GM12891 (cell line): ENCODE measurements at regions not wholly inside any gene's neighbourhood (a gene's known extent, or its start where the extent isn't known, plus 50 kb on each side); places are given as distances from the start of the nearest gene placed in this dataset.

Experiments
- DNase-seq: peaks from one replicate; pipeline ENCODE4 v3.0.0; 2011; ENCODE audit warnings: low spot score; ENCODE audit not compliant: insufficient read length
- FAIRE-seq: peaks from 2 replicates; lab custom pipeline; 2011; peaks lifted over from hg19 to GRCh38; lab: Jason Lieb, UNC
- PAX5 ChIP-seq: IDR thresholded peaks from 2 replicates; pipeline ENCODE4 v1.6.1; 2011; ENCODE audit warnings: low read length, moderate library complexity, mild to moderate bottlenecking; ENCODE audit not compliant: insufficient read depth, severe bottlenecking
- POLR2A ChIP-seq: IDR thresholded peaks from 2 replicates; pipeline ENCODE4 v1.6.1; 2011; ENCODE audit warnings: low read depth, low read length, control low read depth
- POLR2AphosphoS5 ChIP-seq: IDR thresholded peaks from 2 replicates; pipeline ENCODE4 v1.6.1; 2011; ENCODE audit warnings: low read depth, low read length, control low read depth
- POU2F2 ChIP-seq: IDR thresholded peaks from 2 replicates; pipeline ENCODE4 v1.6.1; 2011; ENCODE audit warnings: low read depth, mild to moderate bottlenecking, control low read depth, low read length, moderate library complexity
- SPI1 ChIP-seq: IDR thresholded peaks from 2 replicates; pipeline ENCODE4 v1.6.1; 2011; ENCODE audit warnings: low read depth, low read length, control low read depth
- TAF1 ChIP-seq: IDR thresholded peaks from 2 replicates; pipeline ENCODE4 v1.6.1; 2011; ENCODE audit warnings: low read depth, low read length, control low read depth

GRCh38 chr2:83071352-83071751 is 1387.7 kb downstream of the SUCLG1 start:
- FAIRE-seq (no peak), DNase-seq (no peak)
- TF ChIP-seq TAF1 = no peak
- TF ChIP-seq POU2F2 = no peak
- TF ChIP-seq PAX5 = no peak
- no peak for TF ChIP-seq POLR2A
- TF ChIP-seq SPI1 = no peak
- no peak for TF ChIP-seq POLR2AphosphoS5

DNA sequence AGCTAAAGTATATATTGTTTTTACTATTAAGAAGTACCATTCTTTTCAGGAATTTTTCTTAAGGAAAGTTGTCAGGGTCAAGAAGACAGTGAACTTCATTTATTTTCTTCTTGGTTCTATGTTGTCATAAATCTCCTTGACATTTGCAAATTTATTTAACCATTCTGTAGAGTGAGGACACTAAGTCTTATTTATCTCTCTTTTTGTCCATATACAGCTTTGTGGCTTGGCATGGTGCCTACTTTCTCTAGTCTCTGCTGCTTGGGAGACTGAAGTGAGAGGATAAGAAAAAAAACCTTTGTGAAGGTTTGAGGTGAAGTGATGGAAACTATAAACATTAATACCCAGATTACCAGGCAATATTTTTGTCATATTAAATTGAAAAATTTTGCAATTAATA is 1389.4 kb downstream of the SUCLG1 start:
- TF ChIP-seq POLR2AphosphoS5 (no peak), TAF1 (no peak)
- no peak for FAIRE-seq
- no peak for DNase-seq

GRCh38 chr2:83068714-83069113 is 1390.4 kb downstream of the SUCLG1 start:
- DNase-seq = no peak
- FAIRE-seq = no peak
- TF ChIP-seq SPI1 = no peak
- TF ChIP-seq PAX5 = no peak
- no peak for TF ChIP-seq POLR2AphosphoS5
- no peak for TF ChIP-seq POLR2A
- no peak for TF ChIP-seq TAF1
- TF ChIP-seq POU2F2 = no peak

DNA sequence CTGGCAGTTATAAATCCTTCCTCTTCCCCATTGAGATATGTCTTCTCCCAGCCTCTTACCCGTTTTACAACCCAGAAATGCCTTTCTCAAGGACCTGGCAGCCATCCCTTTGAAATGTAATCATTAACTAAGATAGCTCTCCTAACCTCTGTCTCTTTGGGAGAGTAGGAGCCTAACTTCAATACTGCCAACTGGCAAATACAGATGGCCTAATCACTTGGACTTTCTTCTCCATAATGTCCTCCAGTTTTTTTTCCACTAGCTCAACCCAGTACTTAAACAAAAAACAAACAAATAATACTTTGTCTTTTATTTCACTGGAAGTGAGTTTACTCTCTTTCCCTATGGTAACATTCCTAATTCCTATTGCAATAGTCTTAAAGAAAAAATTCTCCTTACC is 1391.1 kb downstream of the SUCLG1 start:
- FAIRE-seq = no peak
- TF ChIP-seq POU2F2 = no peak
- no peak for TF ChIP-seq PAX5
- no peak for TF ChIP-seq POLR2AphosphoS5
- no peak for TF ChIP-seq POLR2A
- TF ChIP-seq TAF1 = no peak
- TF ChIP-seq SPI1 = no peak
- no peak for DNase-seq

- TF ChIP-seq PAX5 (no peak), POLR2A (no peak), SPI1 (no peak), POU2F2 (no peak), TAF1 (no peak), POLR2AphosphoS5 (no peak)
- DNase-seq = no peak
- no peak for FAIRE-seq
These were observed 1395.1 kb downstream of the SUCLG1 start for GRCh38 chr2:83063933-83064332.

DNA sequence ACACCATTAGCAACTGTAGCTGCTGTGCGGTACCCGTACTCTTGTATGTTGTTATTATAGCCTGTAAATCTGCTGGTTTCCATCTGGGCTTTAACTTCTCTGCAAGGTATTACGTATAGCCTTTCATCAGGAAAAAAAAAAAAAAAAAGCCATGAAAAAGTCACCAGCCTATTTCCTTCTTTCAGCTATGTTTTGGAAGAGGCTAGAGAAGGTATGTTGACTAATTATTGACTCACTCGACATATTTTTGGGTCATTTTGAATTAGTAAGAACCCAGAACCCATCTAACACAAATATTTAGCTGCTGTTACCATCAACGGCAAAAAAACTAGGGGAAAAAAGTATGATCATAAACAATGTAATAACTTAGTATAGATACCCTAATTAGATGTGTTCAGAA is 1395.6 kb downstream of the SUCLG1 start:
- FAIRE-seq (no peak), DNase-seq (no peak)
- no peak for TF ChIP-seq POLR2AphosphoS5
- TF ChIP-seq POU2F2 = no peak
- no peak for TF ChIP-seq POLR2A
- no peak for TF ChIP-seq PAX5
- TF ChIP-seq TAF1 = no peak
- TF ChIP-seq SPI1 = no peak

DNA sequence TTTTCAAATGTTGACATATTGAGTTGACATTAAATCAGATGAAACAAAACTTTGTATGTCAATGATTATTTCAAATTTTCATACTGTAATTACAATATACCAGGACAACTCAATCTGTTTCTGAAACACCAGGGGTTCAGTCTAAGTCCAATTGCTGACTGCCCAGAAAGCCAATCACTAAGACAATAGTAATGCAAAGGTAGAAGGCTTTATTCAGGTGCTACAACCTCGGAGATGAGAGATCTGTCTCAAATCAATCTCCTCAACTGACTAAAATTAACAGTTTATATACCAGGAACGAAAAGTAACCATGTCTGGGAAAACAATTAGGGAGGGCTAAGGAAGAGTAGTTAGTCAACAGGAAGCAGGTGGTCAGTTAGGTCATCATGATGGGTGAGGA is 1400.4 kb downstream of the SUCLG1 start:
- FAIRE-seq = no peak
- DNase-seq = no peak
- TF ChIP-seq POU2F2 = no peak
- no peak for TF ChIP-seq PAX5
- no peak for TF ChIP-seq POLR2AphosphoS5
- no peak for TF ChIP-seq TAF1
- no peak for TF ChIP-seq POLR2A
- no peak for TF ChIP-seq SPI1

GRCh38 chr2:83055376-83056010 is 1403.6 kb downstream of the SUCLG1 start:
- no peak for FAIRE-seq

DNA sequence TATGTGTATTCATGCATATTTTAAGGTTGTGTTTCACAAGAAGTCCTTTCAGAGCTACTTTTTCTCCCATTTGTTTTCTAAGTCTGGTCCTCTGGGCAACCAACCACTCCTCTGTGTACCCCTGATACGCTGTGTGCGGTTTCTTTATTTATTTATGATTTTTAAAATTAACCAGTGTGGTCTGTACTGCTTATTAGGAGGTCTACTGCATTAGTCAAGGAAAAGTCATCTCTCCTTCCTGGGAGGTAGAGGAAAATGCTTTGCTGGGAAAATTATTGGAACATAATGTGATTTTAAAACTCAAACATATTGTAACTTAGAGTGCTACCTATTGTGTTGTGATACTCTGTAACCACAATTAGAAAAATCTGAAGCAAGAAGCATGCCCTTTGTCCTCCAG is 1404.3 kb downstream of the SUCLG1 start:
- no peak for DNase-seq
- no peak for FAIRE-seq
- TF ChIP-seq POLR2AphosphoS5 = no peak
- TF ChIP-seq POLR2A = no peak
- TF ChIP-seq POU2F2 = no peak
- TF ChIP-seq SPI1 = no peak
- TF ChIP-seq PAX5 = no peak
- no peak for TF ChIP-seq TAF1

More at GRCh38 chr2:83055376-83056010, 1403.6 kb downstream of the SUCLG1 start:
- no peak for TF ChIP-seq SPI1
- TF ChIP-seq POLR2A = no peak
- TF ChIP-seq POLR2AphosphoS5 = no peak
- no peak for TF ChIP-seq PAX5
- TF ChIP-seq POU2F2 = no peak
- TF ChIP-seq TAF1 = no peak
- no peak for DNase-seq

DNA sequence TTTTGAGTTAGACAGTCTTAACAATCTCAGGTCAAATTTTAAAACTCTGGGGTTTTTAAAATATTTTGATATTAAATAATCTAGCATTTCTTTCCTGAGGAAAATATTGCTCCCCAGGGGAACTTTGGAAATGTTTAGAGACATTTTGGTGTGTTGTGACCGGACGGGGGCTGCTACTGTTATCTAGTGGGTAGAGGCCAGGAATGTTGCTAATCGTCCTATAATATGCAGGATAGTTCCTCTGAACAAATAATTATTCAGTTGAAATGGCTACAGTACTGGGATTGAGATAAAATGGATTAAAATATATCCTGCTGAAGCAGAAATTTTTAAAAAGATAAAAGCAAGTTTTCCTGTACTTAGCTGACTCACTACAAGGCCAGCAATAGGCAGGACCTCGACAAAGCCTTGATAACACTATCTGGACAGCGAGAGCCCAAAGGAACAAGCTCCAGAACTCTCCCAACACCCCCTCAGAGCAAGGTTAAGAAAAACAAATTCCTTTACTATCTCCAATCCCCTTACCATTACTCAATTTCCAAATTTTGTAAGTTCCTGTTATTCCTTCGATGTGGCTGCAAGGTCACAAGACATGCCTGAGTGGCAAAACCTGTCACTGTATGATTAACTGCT is 1407.4 kb downstream of the SUCLG1 start:
- no peak for DNase-seq
- TF ChIP-seq PAX5 (no peak), POU2F2 (no peak), SPI1 (no peak)

More for the DNA sequence above, 1407.4 kb downstream of the SUCLG1 start:
- FAIRE-seq = no peak
